ENCODE measurements at regions not wholly inside any gene's neighbourhood (a gene's known extent, or its start where the extent isn't known, plus 50 kb on each side); places are given as distances from the start of the nearest gene placed in this dataset.

- Histone ChIP-seq H3K4me3 (ENCODE audit: low read length) (no peak overlapping the region), H3K9me3 (ENCODE audit: insufficient read depth, low read depth, low read length) (peaks cover 5% of the 10 kb centered on the region; the same call in 1 of the 2 replicates), H3K4me1 (ENCODE audit: insufficient read depth, low read length) (peaks cover 29% of the 10 kb centered on the region), H3K27me3 (ENCODE audit: insufficient read depth, low read length) (no peaks in the 10 kb centered on the region), H3K9ac (ENCODE audit: low read depth, low read length) (no peak overlapping the region), H3K36me3 (ENCODE audit: insufficient read depth, low read depth, low read length) (no peaks in the 10 kb centered on the region), H3K27ac (ENCODE audit: low read length) (no peak overlapping the region)
Observed at GRCh38 chr3:177608443-177608842, 411.2 kb upstream of the TBL1XR1 start.

GRCh38 chr3:177609613-177610012 lies 412.3 kb upstream of the TBL1XR1 start:
- Histone ChIP-seq H3K27ac (ENCODE audit: low read length) (no peak overlapping the region), H3K4me1 (ENCODE audit: insufficient read depth, low read length) (peaks cover 26% of the 10 kb centered on the region), H3K4me3 (ENCODE audit: low read length) (no peak overlapping the region), H3K27me3 (ENCODE audit: insufficient read depth, low read length) (no peaks in the 10 kb centered on the region), H3K36me3 (ENCODE audit: insufficient read depth, low read depth, low read length) (no peaks in the 10 kb centered on the region), H3K9ac (ENCODE audit: low read depth, low read length) (no peak overlapping the region), H3K9me3 (ENCODE audit: insufficient read depth, low read depth, low read length) (peaks cover 5% of the 10 kb centered on the region; the same call in 1 of the 2 replicates)

- Histone ChIP-seq H3K4me3 (ENCODE audit: low read length) (no peak overlapping the region; the same call in 1 of the 2 replicates), H3K9me3 (ENCODE audit: insufficient read depth, low read depth, low read length) (0 out of 2 replicates have a peak, but pooled peaks cover 3% of the 10 kb centered on the region), H3K27ac (ENCODE audit: low read length) (peak overlapping the region; percentile 8)
Observed at GRCh38 chr3:177610262-177610661, 413.0 kb upstream of the TBL1XR1 start.

GRCh38 chr3:177610686-177611633 lies 413.7 kb upstream of the TBL1XR1 start:
- Histone ChIP-seq H3K4me3 (ENCODE audit: low read length) (peak overlapping the region; percentile 8; the same call in 1 of the 2 replicates), H3K9me3 (ENCODE audit: insufficient read depth, low read depth, low read length) (no peaks in the 10 kb centered on the region), H3K4me1 (ENCODE audit: insufficient read depth, low read length) (peaks cover 26% of the 10 kb centered on the region), H3K27ac (ENCODE audit: low read length) (peak overlapping the region; percentile 8), H3K27me3 (ENCODE audit: insufficient read depth, low read length) (no peaks in the 10 kb centered on the region), H3K9ac (ENCODE audit: low read depth, low read length) (peak overlapping the region; percentile 56; the same call in 1 of the 2 replicates), H3K36me3 (ENCODE audit: insufficient read depth, low read depth, low read length) (no peaks in the 10 kb centered on the region)

More at GRCh38 chr3:177610262-177610661, 413.0 kb upstream of the TBL1XR1 start:
- Histone ChIP-seq H3K36me3 (ENCODE audit: insufficient read depth, low read depth, low read length) (no peaks in the 10 kb centered on the region), H3K4me1 (ENCODE audit: insufficient read depth, low read length) (peaks cover 26% of the 10 kb centered on the region), H3K27me3 (ENCODE audit: insufficient read depth, low read length) (no peaks in the 10 kb centered on the region), H3K9ac (ENCODE audit: low read depth, low read length) (peak overlapping the region; percentile 56; the same call in 1 of the 2 replicates)

- H3K4me1 ChIP-seq (ENCODE audit: insufficient read depth, low read length): peaks cover 26% of the 10 kb centered on the region
- H3K27me3 ChIP-seq (ENCODE audit: insufficient read depth, low read length): no peaks in the 10 kb centered on the region
- no peaks in the 10 kb centered on the region for H3K36me3 ChIP-seq (ENCODE audit: insufficient read depth, low read depth, low read length)
- no peak overlapping the region for H3K27ac ChIP-seq (ENCODE audit: low read length)
- H3K9me3 ChIP-seq (ENCODE audit: insufficient read depth, low read depth, low read length): no peaks in the 10 kb centered on the region
- no peak overlapping the region; the same call in 1 of the 2 replicates for H3K9ac ChIP-seq (ENCODE audit: low read depth, low read length)
- H3K4me3 ChIP-seq (ENCODE audit: low read length): no peak overlapping the region
Observed at GRCh38 chr3:177611752-177612334, 414.6 kb upstream of the TBL1XR1 start.

- Histone ChIP-seq H3K4me3 (ENCODE audit: low read length) (no peak overlapping the region), H3K27me3 (ENCODE audit: insufficient read depth, low read length) (no peaks in the 10 kb centered on the region), H3K9ac (ENCODE audit: low read depth, low read length) (no peak overlapping the region), H3K27ac (ENCODE audit: low read length) (no peak overlapping the region), H3K36me3 (ENCODE audit: insufficient read depth, low read depth, low read length) (no peaks in the 10 kb centered on the region), H3K4me1 (ENCODE audit: insufficient read depth, low read length) (peaks cover 19% of the 10 kb centered on the region), H3K9me3 (ENCODE audit: insufficient read depth, low read depth, low read length) (no peaks in the 10 kb centered on the region)
Observed at GRCh38 chr3:177613901-177614300, 416.6 kb upstream of the TBL1XR1 start.

- Histone ChIP-seq H3K9ac (ENCODE audit: low read depth, low read length) (no peak overlapping the region), H3K9me3 (ENCODE audit: insufficient read depth, low read depth, low read length) (no peaks in the 10 kb centered on the region), H3K36me3 (ENCODE audit: insufficient read depth, low read depth, low read length) (no peaks in the 10 kb centered on the region), H3K4me1 (ENCODE audit: insufficient read depth, low read length) (peaks cover 19% of the 10 kb centered on the region), H3K27ac (ENCODE audit: low read length) (no peak overlapping the region), H3K4me3 (ENCODE audit: low read length) (no peak overlapping the region), H3K27me3 (ENCODE audit: insufficient read depth, low read length) (no peaks in the 10 kb centered on the region)
Observed at GRCh38 chr3:177615015-177615414, 417.7 kb upstream of the TBL1XR1 start.

GRCh38 chr3:177618873-177619733 lies 421.8 kb upstream of the TBL1XR1 start:
- Histone ChIP-seq H3K9ac (ENCODE audit: low read depth, low read length) (no peak overlapping the region), H3K9me3 (ENCODE audit: insufficient read depth, low read depth, low read length) (no peaks in the 10 kb centered on the region), H3K27me3 (ENCODE audit: insufficient read depth, low read length) (no peaks in the 10 kb centered on the region), H3K36me3 (ENCODE audit: insufficient read depth, low read depth, low read length) (no peaks in the 10 kb centered on the region), H3K4me1 (ENCODE audit: insufficient read depth, low read length) (no peaks in the 10 kb centered on the region), H3K4me3 (ENCODE audit: low read length) (no peak overlapping the region), H3K27ac (ENCODE audit: low read length) (no peak overlapping the region)

GRCh38 chr3:177620073-177620472 lies 422.8 kb upstream of the TBL1XR1 start:
- Histone ChIP-seq H3K27ac (ENCODE audit: low read length) (no peak overlapping the region), H3K36me3 (ENCODE audit: insufficient read depth, low read depth, low read length) (no peaks in the 10 kb centered on the region), H3K9me3 (ENCODE audit: insufficient read depth, low read depth, low read length) (no peaks in the 10 kb centered on the region), H3K4me3 (ENCODE audit: low read length) (no peak overlapping the region), H3K9ac (ENCODE audit: low read depth, low read length) (no peak overlapping the region), H3K27me3 (ENCODE audit: insufficient read depth, low read length) (no peaks in the 10 kb centered on the region), H3K4me1 (ENCODE audit: insufficient read depth, low read length) (no peaks in the 10 kb centered on the region)

- Histone ChIP-seq H3K36me3 (ENCODE audit: insufficient read depth, low read depth, low read length) (no peaks in the 10 kb centered on the region), H3K4me1 (ENCODE audit: insufficient read depth, low read length) (no peaks in the 10 kb centered on the region), H3K9me3 (ENCODE audit: insufficient read depth, low read depth, low read length) (no peaks in the 10 kb centered on the region), H3K27me3 (ENCODE audit: insufficient read depth, low read length) (no peaks in the 10 kb centered on the region), H3K4me3 (ENCODE audit: low read length) (no peak overlapping the region), H3K9ac (ENCODE audit: low read depth, low read length) (no peak overlapping the region), H3K27ac (ENCODE audit: low read length) (no peak overlapping the region)
Observed at GRCh38 chr3:177622520-177622919, 425.2 kb upstream of the TBL1XR1 start.

- no peak overlapping the region for H3K9ac ChIP-seq (ENCODE audit: low read depth, low read length)
- no peaks in the 10 kb centered on the region for H3K27me3 ChIP-seq (ENCODE audit: insufficient read depth, low read length)
- no peaks in the 10 kb centered on the region for H3K36me3 ChIP-seq (ENCODE audit: insufficient read depth, low read depth, low read length)
- H3K4me3 ChIP-seq (ENCODE audit: low read length): no peak overlapping the region
- H3K4me1 ChIP-seq (ENCODE audit: insufficient read depth, low read length): no peaks in the 10 kb centered on the region
- H3K9me3 ChIP-seq (ENCODE audit: insufficient read depth, low read depth, low read length): no peaks in the 10 kb centered on the region
- no peak overlapping the region for H3K27ac ChIP-seq (ENCODE audit: low read length)
Observed at GRCh38 chr3:177622982-177623617, 425.8 kb upstream of the TBL1XR1 start.
